C4-2B (cell line): ENCODE measurements at regions not wholly inside any gene's neighbourhood (a gene's known extent, or its start where the extent isn't known, plus 50 kb on each side); places are given as distances from the start of the nearest gene placed in this dataset.

Experiments used
- H3K27ac ChIP-seq: fragments of 450-650 bp; 2 replicates; pipeline ENCODE4 v1.5.1; 2017
- CTCF ChIP-seq: fragments of 450-650 bp; conservative IDR thresholded peaks from 2 replicates; pipeline ENCODE4 v1.5.1; 2017; ENCODE audit warnings: mild to moderate bottlenecking
- ZFX ChIP-seq: fragments of 450-650 bp; IDR thresholded peaks from 2 replicates; pipeline ENCODE4 v1.6.1; 2017

GRCh38 chr9:13718086-13718485 lies 438.6 kb upstream of the MPDZ start:
- no peak for TF ChIP-seq CTCF
- no peak for TF ChIP-seq ZFX
- no peak overlapping the region for H3K27ac ChIP-seq

- H3K27ac ChIP-seq, result no peak overlapping the region
- TF ChIP-seq ZFX, result no peak
- no peak for TF ChIP-seq CTCF
Observed at GRCh38 chr9:13717322-13718054, 438.0 kb upstream of the MPDZ start.

GRCh38 chr9:13716601-13717321 lies 437.3 kb upstream of the MPDZ start:
- H3K27ac ChIP-seq, result no peak overlapping the region
- no peak for TF ChIP-seq CTCF
- no peak for TF ChIP-seq ZFX

- H3K27ac ChIP-seq, result no peak overlapping the region
- TF ChIP-seq CTCF (no peak), ZFX (no peak)
Observed at GRCh38 chr9:13716090-13716489, 436.6 kb upstream of the MPDZ start.

GRCh38 chr9:13715430-13715829 lies 435.9 kb upstream of the MPDZ start:
- no peak for TF ChIP-seq CTCF
- TF ChIP-seq ZFX, result no peak
- no peak overlapping the region for H3K27ac ChIP-seq

GRCh38 chr9:13707612-13708576 lies 428.4 kb upstream of the MPDZ start:
- H3K27ac ChIP-seq, result no peak overlapping the region
- TF ChIP-seq ZFX (no peak), CTCF (no peak)

GRCh38 chr9:13705918-13706317 lies 426.4 kb upstream of the MPDZ start:
- no peak overlapping the region for H3K27ac ChIP-seq
- no peak for TF ChIP-seq ZFX
- no peak for TF ChIP-seq CTCF
